ENCODE measurements at regions not wholly inside any gene's neighbourhood (a gene's known extent, or its start where the extent isn't known, plus 50 kb on each side); places are given as distances from the start of the nearest gene placed in this dataset.

DNA sequence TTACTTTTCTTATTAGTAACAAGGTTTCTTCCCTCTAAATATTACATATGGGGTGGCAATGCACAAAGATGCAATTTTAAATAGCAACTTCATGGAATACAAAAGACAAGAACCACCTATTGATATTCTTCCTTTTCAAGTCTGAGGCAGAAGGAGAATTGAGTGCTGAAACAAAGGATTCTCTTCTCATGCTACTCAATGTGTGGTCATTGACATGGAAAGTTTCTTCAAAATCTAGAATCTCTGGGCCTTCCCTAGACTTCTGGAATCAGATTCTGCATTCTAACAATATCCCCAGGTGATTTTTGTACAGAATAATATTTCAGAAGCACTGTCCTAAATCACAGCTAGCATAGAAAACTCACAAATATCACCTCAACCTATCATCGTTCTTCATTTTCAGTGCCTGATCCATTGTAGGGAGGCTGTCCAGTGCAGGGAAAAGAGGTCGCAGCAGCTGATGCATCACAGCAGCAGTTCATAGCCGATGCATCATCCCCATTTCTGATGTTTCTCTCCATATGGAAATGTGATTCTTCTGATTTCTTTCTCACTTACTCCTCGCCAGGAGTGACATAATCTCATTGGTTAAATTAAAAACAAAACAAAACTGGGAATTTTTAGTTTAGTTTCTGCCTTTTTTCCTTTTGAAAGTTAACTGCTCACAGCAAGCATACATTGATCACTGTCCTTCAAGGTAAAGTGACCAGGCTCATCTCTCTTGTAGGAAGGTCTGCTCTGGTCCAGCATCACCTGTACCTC is 139.5 kb upstream of the FAM83B start:
- TF ChIP-seq, protein P1, sequence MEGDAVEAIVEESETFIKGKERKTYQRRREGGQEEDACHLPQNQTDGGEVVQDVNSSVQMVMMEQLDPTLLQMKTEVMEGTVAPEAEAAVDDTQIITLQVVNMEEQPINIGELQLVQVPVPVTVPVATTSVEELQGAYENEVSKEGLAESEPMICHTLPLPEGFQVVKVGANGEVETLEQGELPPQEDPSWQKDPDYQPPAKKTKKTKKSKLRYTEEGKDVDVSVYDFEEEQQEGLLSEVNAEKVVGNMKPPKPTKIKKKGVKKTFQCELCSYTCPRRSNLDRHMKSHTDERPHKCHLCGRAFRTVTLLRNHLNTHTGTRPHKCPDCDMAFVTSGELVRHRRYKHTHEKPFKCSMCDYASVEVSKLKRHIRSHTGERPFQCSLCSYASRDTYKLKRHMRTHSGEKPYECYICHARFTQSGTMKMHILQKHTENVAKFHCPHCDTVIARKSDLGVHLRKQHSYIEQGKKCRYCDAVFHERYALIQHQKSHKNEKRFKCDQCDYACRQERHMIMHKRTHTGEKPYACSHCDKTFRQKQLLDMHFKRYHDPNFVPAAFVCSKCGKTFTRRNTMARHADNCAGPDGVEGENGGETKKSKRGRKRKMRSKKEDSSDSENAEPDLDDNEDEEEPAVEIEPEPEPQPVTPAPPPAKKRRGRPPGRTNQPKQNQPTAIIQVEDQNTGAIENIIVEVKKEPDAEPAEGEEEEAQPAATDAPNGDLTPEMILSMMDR (conservative IDR thresholded peaks at IDR 0.05): no peak
- no peak for TF ChIP-seq ZFX (IDR thresholded peaks at IDR 0.05)
